ENCODE measurements at regions not wholly inside any gene's neighbourhood (a gene's known extent, or its start where the extent isn't known, plus 50 kb on each side); places are given as distances from the start of the nearest gene placed in this dataset.
"Not testable (repeated sequence)": the region's sequence is repeated elsewhere in the genome, so short reads cannot be mapped to it uniquely, and the experiment has no call there.

GRCh38 chr7:81025360-81025759 is 106.5 kb upstream of the SEMA3C start:
- DNase-seq: no peak

GRCh38 chr7:81014908-81015307 is 96.1 kb upstream of the SEMA3C start:
- DNase-seq: no peak

DNA sequence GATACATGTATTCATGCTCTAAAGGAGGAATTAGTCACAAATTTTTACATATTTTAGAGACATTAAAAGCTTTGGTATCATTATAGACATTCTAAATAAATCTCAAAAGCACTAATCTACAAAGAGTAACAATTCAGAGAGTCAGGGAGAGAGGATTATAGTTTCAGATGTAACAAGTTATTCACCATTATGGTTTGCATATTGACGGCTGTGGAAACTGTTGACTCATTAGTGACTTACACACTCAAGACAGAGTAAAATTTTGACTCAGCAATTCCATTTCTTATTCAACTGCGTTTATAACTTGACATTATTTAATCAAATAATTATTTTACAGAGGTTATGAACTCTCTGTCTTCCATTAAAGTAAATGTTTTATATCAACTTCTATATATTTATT is 95.4 kb upstream of the SEMA3C start:
- DNase-seq: no peak

DNA sequence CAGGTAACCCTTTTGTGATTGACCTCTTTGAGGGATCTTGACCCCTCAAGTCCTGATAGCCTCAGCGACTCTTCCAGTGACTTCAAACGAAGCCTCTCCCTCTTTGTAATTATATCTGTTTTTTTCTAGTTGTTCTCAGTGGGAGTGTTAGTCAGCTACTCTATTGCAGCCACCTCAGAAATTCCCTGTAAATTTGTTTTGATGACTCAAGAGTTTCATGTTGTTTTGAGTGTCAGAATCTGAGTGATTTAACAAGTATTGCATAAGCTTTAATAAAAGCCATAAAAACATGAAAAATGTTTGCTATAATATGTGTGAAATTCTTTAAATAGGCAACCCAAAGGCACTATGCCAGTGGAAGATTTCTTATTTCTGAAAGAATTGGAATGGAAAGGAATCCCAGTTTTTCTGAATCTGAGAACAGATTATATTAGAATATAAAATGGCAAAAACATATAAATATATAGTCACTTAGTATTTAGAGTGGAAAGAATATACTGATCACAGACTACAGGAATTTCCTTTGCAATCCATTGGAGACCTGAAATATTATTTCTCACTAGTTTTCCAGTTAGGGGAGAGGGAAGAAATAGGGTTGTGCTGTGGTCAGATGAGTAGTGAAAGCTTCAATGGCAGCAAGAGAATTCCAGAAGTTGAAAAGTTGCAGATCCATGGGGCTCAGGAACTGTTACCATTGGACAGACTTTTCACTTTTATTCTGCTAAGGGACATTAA is 94.4 kb upstream of the SEMA3C start:
- no peak for DNase-seq

DNA sequence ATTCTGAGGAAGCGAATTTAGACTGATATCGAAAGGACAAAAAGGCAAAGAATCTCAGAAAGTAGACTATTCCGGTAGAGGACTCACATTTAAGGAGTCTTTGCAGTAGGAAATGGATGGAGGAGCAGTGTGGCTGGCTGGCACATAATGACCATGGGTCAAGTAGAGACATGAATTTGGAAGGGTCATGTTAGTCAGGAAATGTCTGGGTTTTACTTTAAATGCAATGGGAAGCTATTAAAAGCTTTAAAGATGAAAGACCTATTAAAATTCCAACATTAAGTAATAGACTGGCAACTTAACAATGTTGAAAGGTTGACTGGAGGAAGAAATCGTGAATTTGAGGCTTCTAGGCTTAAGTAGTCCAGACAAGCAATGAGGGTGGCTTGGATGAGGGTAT is 90.0 kb upstream of the SEMA3C start:
- DNase-seq: no peak

DNA sequence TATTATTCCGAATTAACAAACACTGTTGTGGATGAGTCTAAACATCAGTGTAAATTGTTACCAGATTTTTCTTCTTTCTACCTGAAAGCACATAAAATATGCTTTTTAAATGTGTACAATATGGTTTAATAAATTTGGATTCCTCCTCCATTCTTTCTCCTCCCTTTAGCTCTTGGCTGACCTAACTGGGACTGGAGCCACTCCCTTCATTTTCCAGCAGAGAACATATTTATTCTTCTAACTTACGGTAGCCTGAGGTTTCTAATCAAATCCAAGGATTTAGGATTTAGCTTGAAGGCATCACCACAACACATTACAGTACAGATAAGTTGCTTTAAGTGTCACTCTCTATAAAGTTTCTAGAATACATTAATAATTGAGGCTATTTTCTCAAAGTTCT is 88.2 kb upstream of the SEMA3C start:
- DNase-seq: no peak

GRCh38 chr7:81005254-81005653 is 86.4 kb upstream of the SEMA3C start:
- no peak for DNase-seq

- DNase-seq: no peak
Observed at GRCh38 chr7:81004098-81004497, 85.2 kb upstream of the SEMA3C start.

DNA sequence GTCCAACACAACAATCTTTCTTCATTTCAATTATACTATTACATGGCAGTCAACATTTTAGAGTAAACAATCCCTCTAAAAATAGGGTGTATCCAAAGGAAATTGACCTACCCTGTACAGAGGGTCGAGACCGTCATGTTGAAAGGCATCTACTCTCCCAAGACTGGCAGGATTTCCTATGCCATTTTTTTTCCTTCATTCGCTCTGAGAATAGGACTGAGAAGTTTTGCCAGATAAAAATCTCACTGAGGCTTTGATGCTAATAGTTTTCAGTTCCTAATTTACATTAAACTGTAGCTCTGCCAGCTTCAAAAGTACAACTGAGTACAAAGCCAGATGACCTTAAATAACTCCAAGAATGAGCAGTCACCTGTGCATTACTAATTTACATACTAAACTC is 84.5 kb upstream of the SEMA3C start:
- no peak for DNase-seq

GRCh38 chr7:81002421-81002820 is 83.6 kb upstream of the SEMA3C start:
- DNase-seq: no peak

DNA sequence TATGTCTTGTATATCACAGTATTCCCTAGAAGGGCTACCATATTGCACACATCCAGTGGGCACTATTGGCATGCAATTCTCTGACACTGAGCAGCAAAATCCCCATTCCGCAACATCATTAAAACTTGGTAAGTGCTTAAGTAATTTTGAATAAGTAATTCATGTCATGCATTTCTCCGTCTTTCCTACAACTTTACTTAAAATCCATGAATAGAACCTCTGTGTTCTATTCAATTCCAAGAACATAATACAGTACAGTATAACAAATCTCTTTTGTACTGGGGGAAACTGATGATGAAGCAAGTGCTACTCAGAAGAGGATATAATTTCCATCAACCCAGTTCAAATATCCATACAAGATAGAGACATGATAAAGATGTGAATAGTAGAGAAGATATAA is 80.9 kb upstream of the SEMA3C start:
- no peak for DNase-seq

DNA sequence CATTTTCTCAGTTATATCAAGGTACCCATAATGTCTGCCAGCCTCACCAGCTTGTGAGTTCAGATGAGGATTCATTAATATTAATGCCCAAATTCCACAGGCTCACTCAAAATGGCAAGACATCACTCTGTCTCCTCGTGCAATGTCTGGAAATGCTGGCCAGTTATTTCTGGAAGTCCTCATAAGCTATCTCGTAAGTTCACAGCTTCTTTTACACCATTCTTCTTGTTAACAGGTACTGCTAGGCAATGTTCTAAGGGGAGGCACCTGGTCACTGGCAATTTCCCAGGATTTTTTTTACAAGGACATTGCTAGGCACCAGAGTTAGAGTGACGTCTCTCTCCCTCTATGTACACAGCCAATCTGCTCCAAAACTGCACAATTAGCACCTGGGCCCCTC is 80.2 kb upstream of the SEMA3C start:
- no peak for DNase-seq

GRCh38 chr7:80997841-80998240 is 79.0 kb upstream of the SEMA3C start:
- no peak for DNase-seq

DNA sequence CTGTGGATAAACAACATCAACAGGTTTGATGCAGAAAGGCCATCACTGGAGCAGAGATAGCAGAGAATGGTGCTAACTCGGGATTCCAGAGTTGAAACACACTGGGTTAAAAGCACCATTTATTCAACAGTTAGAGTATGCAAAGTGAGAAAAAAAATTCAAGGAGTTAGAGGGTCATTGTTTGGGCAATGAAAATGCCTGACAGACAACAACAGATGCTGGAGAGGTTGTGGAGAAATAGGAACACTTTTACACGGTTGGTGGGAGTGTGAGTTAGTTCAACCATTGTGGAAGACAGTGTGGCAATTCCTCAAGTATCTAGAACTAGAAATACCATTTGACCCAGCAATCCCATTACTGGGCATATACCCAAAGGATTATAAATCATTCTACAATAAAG is 77.4 kb upstream of the SEMA3C start:
- DNase-seq: not testable (repeated sequence)

GRCh38 chr7:80991654-80992053 is 72.8 kb upstream of the SEMA3C start:
- no peak for DNase-seq

DNA sequence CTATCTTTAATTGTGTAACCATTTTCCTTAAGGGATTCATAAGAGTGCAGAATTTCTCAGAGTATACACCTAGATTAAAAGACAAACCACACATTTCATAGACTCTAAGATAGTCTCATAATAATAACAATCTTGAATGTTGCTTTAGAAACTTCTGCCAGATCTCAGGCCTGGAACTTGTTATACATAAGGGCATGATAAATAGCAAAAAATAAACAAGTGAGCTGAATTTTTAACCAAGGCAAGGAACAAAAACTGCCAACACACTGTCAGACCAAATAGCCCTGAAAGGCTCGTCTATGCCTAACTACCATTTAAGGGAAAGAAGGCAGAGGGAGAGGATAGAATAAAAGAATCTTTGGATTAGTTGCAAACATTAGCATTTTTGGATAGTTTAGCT is 65.8 kb upstream of the SEMA3C start:
- DNase-seq: no peak

DNA sequence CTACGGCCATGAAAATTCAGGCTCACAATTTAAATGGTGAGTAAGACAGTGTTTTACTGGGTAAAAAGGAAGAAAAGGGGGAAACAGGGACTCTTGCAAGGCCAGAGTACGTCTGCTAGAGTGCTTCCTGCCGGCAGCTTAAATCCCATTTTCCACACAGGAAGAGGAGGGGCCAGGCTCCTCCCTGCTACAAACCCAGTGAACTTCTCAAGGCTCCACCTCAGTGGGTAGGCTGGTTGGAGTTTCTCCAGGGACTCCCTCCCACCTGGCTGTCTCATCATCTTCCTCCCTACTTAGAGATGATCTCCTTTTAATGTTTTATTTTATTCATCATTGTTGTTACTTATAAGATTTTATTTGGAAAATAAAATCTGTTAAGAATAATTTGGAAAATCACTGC is 62.6 kb upstream of the SEMA3C start:
- DNase-seq: no peak

GRCh38 chr7:80977751-80978150 is 58.9 kb upstream of the SEMA3C start:
- no peak for DNase-seq

DNA sequence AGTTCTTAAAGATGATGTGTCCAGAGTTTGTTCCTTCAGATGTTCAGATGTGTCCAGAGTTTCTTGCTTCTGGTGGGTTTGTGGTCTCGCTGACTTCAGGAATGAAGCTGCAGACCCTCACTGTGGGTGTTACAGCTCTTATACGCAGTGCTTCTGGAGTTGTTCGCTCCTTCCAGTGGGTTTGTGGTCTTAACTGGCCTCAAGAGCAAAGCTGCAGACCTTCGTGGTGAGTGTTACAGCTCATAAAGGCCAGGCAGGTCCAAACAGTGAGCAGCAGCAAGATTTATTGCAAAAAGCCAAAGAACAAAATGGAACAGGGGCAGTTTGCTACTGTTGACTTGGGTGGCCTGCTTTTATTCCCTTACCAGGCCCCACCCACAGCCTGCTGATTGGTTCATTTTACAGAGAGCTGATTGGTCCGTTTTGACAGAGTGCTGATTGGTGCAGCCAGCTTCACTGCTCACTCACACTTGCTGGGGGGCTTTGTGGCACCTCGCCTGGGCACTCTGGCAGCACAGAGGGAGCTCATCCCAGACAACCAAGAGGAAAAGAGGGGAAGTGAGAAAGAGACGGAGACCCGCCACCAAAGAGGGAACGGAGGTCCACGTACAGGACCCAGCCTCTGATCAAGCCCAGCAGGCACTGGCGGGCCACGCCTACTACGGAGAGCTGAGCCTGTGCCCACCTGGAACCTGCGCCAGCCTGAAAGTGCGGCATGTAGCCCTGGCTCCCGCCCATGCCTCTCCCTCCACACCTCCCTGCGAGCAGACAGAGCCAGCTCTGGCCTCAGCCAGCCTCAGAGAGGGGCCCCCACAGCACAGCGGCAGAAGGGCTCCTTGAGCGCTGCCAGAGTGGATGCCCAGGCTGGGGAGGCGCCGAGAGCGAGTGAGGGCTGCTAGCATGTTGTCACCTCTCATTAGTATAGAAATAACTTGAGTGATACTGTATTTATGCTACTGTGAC is 55.8 kb upstream of the SEMA3C start:
- DNase-seq: no peak

DNA sequence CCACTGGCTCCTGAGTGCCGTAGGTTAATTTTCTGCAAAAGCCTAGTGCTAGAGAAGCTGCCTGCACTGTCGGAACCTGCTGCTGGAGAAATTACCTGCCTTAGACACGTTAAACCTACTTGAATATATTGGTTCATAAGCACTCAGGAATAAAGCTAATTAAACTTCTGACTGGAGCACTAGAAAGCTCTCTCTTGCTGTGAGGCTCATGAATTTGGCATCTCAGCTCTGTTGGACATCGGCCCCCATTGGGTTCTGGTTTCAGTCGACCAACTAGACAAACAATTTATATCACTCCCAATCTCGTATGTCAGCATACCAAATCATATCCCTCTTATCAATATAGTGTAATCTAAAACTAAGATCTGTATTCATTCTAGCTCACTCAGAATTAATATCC is 52.4 kb upstream of the SEMA3C start:
- no peak for DNase-seq
